H1 (cell line): ENCODE measurements at regions not wholly inside any gene's neighbourhood (a gene's known extent, or its start where the extent isn't known, plus 50 kb on each side); places are given as distances from the start of the nearest gene placed in this dataset.

Experiments used
- CHD1 ChIP-seq: IDR thresholded peaks from 2 replicates; pipeline ENCODE4 v1.6.1; 2012; ENCODE audit warnings: low read depth, low read length, improper control_type of control experiment
- CTCF ChIP-seq, 3 experiments: IDR thresholded peaks; 1 replicate in 2 of 3; 2 replicates in 1 of 3; pipeline versions ENCODE4 v1.5.1 to v1.6.1; 2011; ENCODE audit warnings: low read length in 3 of 3, mild to moderate bottlenecking in 3 of 3, inconsistent platforms in 2 of 3, low read depth in 1 of 3, moderate library complexity in 1 of 3; ENCODE audit not compliant: insufficient read depth in 1 of 3; ENCODE audit errors: control extremely low read depth in 1 of 3
- EZH2 ChIP-seq: fragments of 200-600 bp; sonication (generic); IDR thresholded peaks from 2 replicates; pipeline ENCODE4 v1.7.1; 2012; ENCODE audit warnings: low read depth, mild to moderate bottlenecking, moderate library complexity, low read length, inconsistent platforms; ENCODE audit not compliant: severe bottlenecking
- MAFK ChIP-seq: IDR thresholded peaks from 2 replicates; pipeline ENCODE4 v1.6.1; 2012; ENCODE audit warnings: low read depth, mild to moderate bottlenecking, improper control_type of control experiment, low read length
- NRF1 ChIP-seq: IDR thresholded peaks from 2 replicates; pipeline ENCODE4 v1.6.1; 2011; ENCODE audit warnings: mild to moderate bottlenecking, low read depth, low read length, improper control_type of control experiment
- POLR2A ChIP-seq, 2 experiments: IDR thresholded peaks; 1 replicate in 1 of 2; 2 replicates in 1 of 2; pipeline ENCODE4 v1.6.1; 2011; ENCODE audit warnings: low read depth in 2 of 2, low read length in 2 of 2, mild to moderate bottlenecking in 2 of 2; ENCODE audit errors: control extremely low read depth in 1 of 2
- POLR2AphosphoS5 ChIP-seq: IDR thresholded peaks from 2 replicates; pipeline ENCODE4 v1.6.1; 2011; ENCODE audit warnings: low read depth, low read length
- RNF2 ChIP-seq: fragments of 200-900, 300-1000 bp; sonication (generic); IDR thresholded peaks from 2 replicates; pipeline ENCODE4 v1.7.1; 2016; ENCODE audit warnings: borderline replicate concordance, low read depth, mild to moderate bottlenecking, antibody characterized with exemption, low read length; ENCODE audit not compliant: poor library complexity, severe bottlenecking; ENCODE audit errors: missing control alignments
- SIN3A ChIP-seq, 2 experiments: IDR thresholded peaks in 1 of 2; conservative IDR thresholded peaks in 1 of 2; 2 replicates each; pipeline ENCODE4 v1.6.1; 2011 to 2012; ENCODE audit warnings: low read length in 2 of 2, improper control_type of control experiment in 1 of 2, low read depth in 1 of 2, mild to moderate bottlenecking in 1 of 2
- SUZ12 ChIP-seq: fragments of 200-600 bp; sonication (generic); IDR thresholded peaks from 2 replicates; pipeline ENCODE4 v1.6.1; 2012; ENCODE audit warnings: mild to moderate bottlenecking, inconsistent platforms, low read length, moderate library complexity, mixed read lengths
- YY1 ChIP-seq: IDR thresholded peaks from 2 replicates; pipeline ENCODE4 v1.6.1; 2011; ENCODE audit warnings: low read depth, mild to moderate bottlenecking, low read length
- ZNF274 ChIP-seq: IDR thresholded peaks from 2 replicates; pipeline ENCODE4 v1.7.0; 2012; ENCODE audit warnings: low read length, borderline replicate concordance; ENCODE audit errors: extremely low read depth

DNA sequence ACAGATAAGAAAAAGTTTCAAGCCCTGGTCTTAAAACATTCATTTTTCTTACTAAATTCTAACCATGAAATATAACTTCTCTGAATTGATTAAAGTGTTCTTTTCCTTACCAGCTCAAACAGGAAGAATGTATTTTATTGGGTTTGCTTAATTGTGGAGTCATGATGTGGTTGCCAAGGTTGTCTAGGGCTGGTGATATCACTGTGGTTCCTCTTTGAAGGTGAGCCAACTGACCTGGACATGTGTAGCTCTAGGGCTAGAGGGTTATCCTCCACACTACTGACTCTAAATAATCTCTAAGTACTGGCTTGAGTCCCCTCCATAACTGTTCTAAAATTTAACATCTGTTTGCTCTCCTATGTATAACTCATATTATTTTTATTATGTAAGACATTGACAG, 529.6 kb downstream of the PIK3C3 start:
- TF ChIP-seq POLR2A (IDR thresholded peaks at IDR 0.05; ENCODE audit: control extremely low read depth in 1 of 2, low read depth in 2 of 2, low read length in 2 of 2) (no peak), SUZ12 (no peak), CHD1 (no peak), CTCF (IDR thresholded peaks at IDR 0.05; ENCODE audit: control extremely low read depth in 1 of 3, insufficient read depth in 1 of 3, low read depth in 1 of 3, low read length in 3 of 3) (no peak), EZH2 (no peak), SIN3A (conservative IDR thresholded peaks at IDR 0.05 in 1 of 2, IDR thresholded peaks at IDR 0.05 in 1 of 2; ENCODE audit: low read depth in 1 of 2, low read length in 2 of 2) (no peak), YY1 (no peak), POLR2AphosphoS5 (no peak), RNF2 (no peak), NRF1 (no peak), ZNF274 (no peak), MAFK (no peak)
